ENCODE measurements at regions not wholly inside any gene's neighbourhood (a gene's known extent, or its start where the extent isn't known, plus 50 kb on each side); places are given as distances from the start of the nearest gene placed in this dataset.
A peak's percentile ranks its signal among the peaks of the same experiment; 100 is the strongest.
"Not testable (repeated sequence)": the region's sequence is repeated elsewhere in the genome, so short reads cannot be mapped to it uniquely, and the experiment has no call there.

- H3K4me3 ChIP-seq (ENCODE audit: low read depth, low read length) = no peak overlapping the region
- no peak for TF ChIP-seq CTCF (conservative IDR thresholded peaks at IDR 0.05; ENCODE audit: low read depth, low read length)
- no peak for DNase-seq (ENCODE audit: low read depth)
Observed at GRCh38 chr1:30575066-30575465, 148.3 kb downstream of the MATN1 start.

- TF ChIP-seq CTCF (conservative IDR thresholded peaks at IDR 0.05; ENCODE audit: low read depth, low read length) = peak; percentile 40
- H3K4me3 ChIP-seq (ENCODE audit: low read depth, low read length) = no peak overlapping the region
- DNase-seq (ENCODE audit: low read depth) = no peak
Observed at GRCh38 chr1:30572192-30572591, 151.2 kb downstream of the MATN1 start.

- H3K4me3 ChIP-seq (ENCODE audit: low read depth, low read length) = no peak overlapping the region
- TF ChIP-seq CTCF (conservative IDR thresholded peaks at IDR 0.05; ENCODE audit: low read depth, low read length) = no peak
- no peak for DNase-seq (ENCODE audit: low read depth)
Observed at GRCh38 chr1:30571380-30571779, 152.0 kb downstream of the MATN1 start.

- no peak for DNase-seq (ENCODE audit: low read depth)
- no peak for TF ChIP-seq CTCF (conservative IDR thresholded peaks at IDR 0.05; ENCODE audit: low read depth, low read length)
- no peak overlapping the region for H3K4me3 ChIP-seq (ENCODE audit: low read depth, low read length)
Observed at GRCh38 chr1:30569384-30569783, 154.0 kb downstream of the MATN1 start.

- no peak overlapping the region for H3K4me3 ChIP-seq (ENCODE audit: low read depth, low read length)
- no peak for DNase-seq (ENCODE audit: low read depth)
- no peak for TF ChIP-seq CTCF (conservative IDR thresholded peaks at IDR 0.05; ENCODE audit: low read depth, low read length)
Observed at GRCh38 chr1:30562559-30562958, 160.8 kb downstream of the MATN1 start.

- H3K4me3 ChIP-seq (ENCODE audit: low read depth, low read length) = no peak overlapping the region
- DNase-seq (ENCODE audit: low read depth) = no peak
- TF ChIP-seq CTCF (conservative IDR thresholded peaks at IDR 0.05; ENCODE audit: low read depth, low read length) = no peak
Observed at GRCh38 chr1:30551603-30552002, 171.8 kb downstream of the MATN1 start.

- DNase-seq (ENCODE audit: low read depth) = no peak
- no peak overlapping the region for H3K4me3 ChIP-seq (ENCODE audit: low read depth, low read length)
- TF ChIP-seq CTCF (conservative IDR thresholded peaks at IDR 0.05; ENCODE audit: low read depth, low read length) = no peak
Observed at GRCh38 chr1:30550365-30551220, 172.8 kb downstream of the MATN1 start.

GRCh38 chr1:30549872-30550271 is 173.5 kb downstream of the MATN1 start:
- not testable (repeated sequence) for H3K4me3 ChIP-seq (ENCODE audit: low read depth, low read length); DNase-seq (ENCODE audit: low read depth)

Data from epithelial cell of proximal tubule (primary cell).